NCI-H2029 treated with DMSO at 0.1 percent for 48 hours (cell line): ENCODE measurements at regions not wholly inside any gene's neighbourhood (a gene's known extent, or its start where the extent isn't known, plus 50 kb on each side); places are given as distances from the start of the nearest gene placed in this dataset.

ENCODE experiments used
- DNase-seq: peaks from one replicate; lab custom pipeline; 2025; lab: John Stamatoyannopoulos, UW

GRCh38 chr9:78493166-78493742 is 196.3 kb downstream of the PSAT1 start:
- no peak for DNase-seq

- no peak for DNase-seq
These were observed 205.6 kb downstream of the PSAT1 start for GRCh38 chr9:78502566-78502965.

GRCh38 chr9:78505546-78505945 is 208.6 kb downstream of the PSAT1 start:
- DNase-seq, result no peak

- no peak for DNase-seq
These were observed 210.1 kb downstream of the PSAT1 start for GRCh38 chr9:78507037-78507436.

GRCh38 chr9:78510035-78510434 is 213.1 kb downstream of the PSAT1 start:
- DNase-seq, result no peak

GRCh38 chr9:78515108-78515507 is 218.2 kb downstream of the PSAT1 start:
- DNase-seq, result no peak

GRCh38 chr9:78519786-78520185 is 222.9 kb downstream of the PSAT1 start:
- DNase-seq, result no peak

DNA sequence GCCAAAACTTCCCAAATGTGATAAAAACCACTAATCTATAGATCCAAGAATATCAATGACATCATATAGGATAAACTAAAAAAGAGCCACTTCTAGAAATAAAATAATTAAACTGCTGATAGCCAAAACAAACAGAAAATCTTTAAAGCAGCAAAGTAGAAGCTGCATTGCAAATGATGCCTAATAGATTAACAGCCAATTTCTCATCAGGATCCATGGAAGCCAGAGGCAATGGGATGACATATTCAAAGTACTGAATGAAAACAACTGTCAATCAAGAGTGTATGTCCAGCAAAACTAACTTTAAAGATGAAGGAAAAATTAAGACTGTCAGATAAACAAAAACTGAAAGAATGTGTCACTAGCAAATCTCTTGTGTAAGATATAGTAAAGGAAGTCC is 224.8 kb downstream of the PSAT1 start:
- DNase-seq, result no peak

DNA sequence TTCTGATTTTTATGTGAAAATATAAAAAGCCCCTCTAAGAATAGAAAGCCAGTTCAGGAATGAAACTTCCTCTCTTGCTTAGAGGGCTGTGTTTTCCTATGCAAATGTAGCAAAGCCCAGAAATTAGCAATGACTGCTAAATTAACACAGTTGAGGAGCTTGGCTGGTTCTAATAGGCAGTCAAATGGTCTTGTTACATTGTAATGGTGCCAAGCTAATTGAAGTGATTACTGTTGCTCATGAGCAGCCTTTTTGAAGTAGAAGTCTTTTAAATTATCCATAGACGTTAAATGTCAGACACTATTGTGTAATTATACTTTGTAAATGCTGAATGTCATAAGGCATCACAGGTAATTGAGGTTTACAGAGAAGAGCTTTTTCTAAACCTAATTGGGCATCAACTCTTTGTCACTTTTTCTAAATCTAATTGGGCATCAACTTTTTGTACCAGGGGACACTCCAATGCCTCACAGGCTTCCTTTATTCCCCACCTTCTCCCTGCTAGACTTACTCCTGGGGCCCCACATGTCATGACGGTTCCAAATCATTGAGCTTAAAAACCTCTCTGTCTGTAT is 229.1 kb downstream of the PSAT1 start:
- DNase-seq, result no peak

DNA sequence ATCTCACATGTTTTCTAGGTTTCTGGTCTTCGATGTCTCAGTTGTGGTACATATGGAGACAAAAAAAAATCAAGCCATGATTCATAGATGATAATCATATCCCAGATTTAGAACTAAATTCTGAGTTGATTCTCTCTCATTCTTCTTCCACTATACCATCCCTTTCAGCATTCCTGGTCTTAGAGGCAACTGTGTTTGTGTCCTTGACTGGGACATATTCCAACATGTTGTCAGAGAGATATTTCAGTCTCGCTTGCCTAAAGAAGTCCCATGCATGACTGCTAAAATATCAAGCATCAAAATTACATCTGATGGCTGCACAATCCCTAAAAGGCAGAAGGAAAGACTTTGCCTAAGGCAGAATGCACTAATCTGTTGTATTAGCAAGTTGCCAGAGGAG is 236.6 kb downstream of the PSAT1 start:
- no peak for DNase-seq

GRCh38 chr9:78539188-78539587 is 242.3 kb downstream of the PSAT1 start:
- no peak for DNase-seq

- DNase-seq, result peak; percentile 1
These were observed 243.0 kb downstream of the PSAT1 start for GRCh38 chr9:78539904-78540303.

DNA sequence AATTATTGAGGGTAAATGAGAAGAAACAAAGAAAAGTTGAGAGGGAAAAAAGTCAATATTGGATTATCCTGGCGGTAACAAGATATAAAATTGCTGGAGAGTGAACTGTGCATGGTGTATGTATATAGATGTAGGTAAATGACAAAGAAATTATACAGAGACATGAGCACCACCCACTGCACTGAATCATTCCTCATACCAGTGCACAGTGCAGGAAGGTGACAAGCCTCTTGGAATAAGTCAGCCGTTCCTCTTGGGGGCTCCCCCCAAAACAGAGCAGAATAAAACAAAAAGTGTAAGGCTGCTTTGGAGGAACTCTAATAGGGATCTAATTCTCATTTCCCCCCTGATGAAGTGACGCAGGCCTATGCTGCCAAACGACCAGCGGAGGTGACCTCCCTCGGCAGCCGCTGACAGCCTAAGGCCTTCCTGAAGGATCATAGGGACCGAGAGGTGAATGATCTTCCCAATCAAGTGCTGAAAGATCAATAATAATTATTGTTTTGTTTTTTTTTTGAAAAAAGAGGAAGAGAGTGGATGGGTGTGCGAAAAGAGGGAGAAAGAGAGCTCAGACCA is 245.0 kb downstream of the PSAT1 start:
- no peak for DNase-seq

- no peak for DNase-seq
These were observed 245.7 kb downstream of the PSAT1 start for GRCh38 chr9:78542491-78543181.

DNA sequence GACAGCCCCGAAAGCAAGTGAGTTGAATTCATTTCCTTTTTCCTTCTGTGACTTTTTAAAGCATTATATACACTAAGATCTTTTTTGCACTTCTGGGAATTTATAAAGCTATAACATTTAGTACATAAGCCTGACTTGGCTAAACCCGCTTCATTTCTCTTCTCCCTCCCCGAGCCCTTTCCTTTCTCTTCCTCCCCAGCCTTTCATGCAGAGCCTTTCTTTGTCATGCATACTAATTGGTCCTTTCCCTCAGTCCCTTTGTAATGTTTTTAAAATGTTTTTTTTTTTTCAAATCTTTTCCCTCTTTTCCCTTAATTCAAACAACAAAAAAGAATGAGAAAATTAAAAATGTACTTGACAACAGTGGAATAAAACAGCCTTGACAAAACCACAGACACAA is 246.4 kb downstream of the PSAT1 start:
- DNase-seq, result no peak

- DNase-seq, result no peak
These were observed 247.3 kb downstream of the PSAT1 start for GRCh38 chr9:78544230-78544629.

DNA sequence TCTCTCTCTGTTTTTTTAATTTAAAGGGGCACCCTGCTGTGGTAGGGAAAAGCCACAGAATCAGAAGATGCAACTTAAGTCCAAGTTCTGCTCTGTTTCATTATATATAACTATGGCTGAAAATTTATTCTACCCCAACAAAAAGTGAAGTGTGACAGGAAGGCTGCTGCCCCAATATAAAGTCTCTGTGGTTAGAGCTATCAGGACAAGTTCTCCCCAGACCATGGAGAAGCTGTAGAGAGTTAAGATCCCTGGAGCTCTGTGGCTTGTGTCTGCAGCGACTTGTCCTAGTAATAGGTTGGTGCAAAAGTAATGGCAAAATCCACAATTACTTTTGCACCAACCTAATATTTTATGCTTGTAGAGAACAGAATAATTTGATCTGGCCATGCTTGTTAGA is 250.9 kb downstream of the PSAT1 start:
- DNase-seq, result no peak

DNA sequence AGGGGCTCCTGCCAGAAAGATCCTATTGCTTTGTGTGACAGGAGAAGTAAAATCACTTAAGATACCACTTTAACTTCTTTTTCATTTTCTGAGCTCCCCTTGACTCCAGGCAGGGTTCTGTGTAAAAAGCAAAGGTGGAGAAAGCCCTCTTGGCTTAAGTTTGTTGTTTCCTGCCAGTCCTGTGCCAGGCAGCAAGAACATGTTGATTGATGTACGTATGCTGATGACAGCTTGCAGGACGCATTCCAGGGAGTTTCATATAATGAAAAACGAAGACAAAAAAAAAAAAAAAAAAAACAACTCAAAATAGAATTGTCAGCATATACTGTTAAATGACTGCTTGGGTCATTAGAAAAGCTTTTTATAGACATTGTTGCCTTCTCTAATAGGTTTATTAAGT is 251.7 kb downstream of the PSAT1 start:
- no peak for DNase-seq

- no peak for DNase-seq
These were observed 252.8 kb downstream of the PSAT1 start for GRCh38 chr9:78549711-78550110.

DNA sequence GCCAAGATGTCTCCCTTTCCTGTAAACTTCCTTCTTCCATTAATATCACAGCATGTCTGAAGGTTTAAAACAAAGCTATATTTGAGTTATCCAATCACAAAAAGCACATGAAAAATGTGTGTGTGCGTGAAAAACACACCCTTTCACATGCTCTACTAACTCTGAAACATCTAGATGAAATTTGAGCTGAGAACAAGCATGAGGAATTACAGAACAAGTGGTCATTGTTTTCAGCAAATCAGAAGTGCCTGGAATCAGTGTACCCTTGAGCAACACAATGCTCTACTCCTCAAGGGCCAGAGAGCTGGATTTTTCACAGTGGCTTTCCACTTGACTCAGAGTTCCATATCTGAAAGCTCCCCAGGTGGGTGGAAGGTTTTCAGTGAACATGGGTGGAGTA is 255.9 kb downstream of the PSAT1 start:
- peak; percentile 51 for DNase-seq

GRCh38 chr9:78557540-78557939 is 260.6 kb downstream of the PSAT1 start:
- DNase-seq, result no peak

DNA sequence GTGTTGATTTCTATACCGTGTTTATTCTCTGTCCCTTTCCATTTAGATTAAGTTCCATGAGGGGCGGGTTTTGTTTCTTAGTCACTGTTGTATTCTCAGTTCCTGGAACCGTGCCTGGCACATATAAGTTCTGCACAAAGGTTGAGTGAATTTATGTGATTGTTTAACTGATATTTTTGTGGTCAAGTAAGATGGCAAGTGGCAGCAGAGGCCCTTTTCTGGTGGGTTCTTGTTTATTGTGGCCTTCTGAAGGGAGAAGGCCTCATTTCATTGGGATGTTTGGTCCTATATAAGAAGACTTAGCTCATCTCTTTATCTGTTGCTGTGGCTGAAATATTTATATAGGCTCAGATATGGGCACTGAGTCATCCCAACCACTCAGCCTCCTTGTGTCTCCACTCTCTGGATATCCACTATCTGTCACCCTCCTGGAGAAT is 262.5 kb downstream of the PSAT1 start:
- DNase-seq, result no peak

- DNase-seq, result no peak
These were observed 265.1 kb downstream of the PSAT1 start for GRCh38 chr9:78562021-78562420.
